ENCODE measurements at regions not wholly inside any gene's neighbourhood (a gene's known extent, or its start where the extent isn't known, plus 50 kb on each side); places are given as distances from the start of the nearest gene placed in this dataset.

GRCh38 chr7:130972201-130972600, 238.2 kb upstream of the KLF14 start:
- no peak for DNase-seq (ENCODE audit: low read depth)
- H3K4me3 ChIP-seq (ENCODE audit: low read depth, low read length): no peak overlapping the region

- no peak for DNase-seq (ENCODE audit: low read depth)
- H3K4me3 ChIP-seq (ENCODE audit: low read depth, low read length): no peak overlapping the region
Measured at GRCh38 chr7:130973637-130974036, 239.6 kb upstream of the KLF14 start.

DNA sequence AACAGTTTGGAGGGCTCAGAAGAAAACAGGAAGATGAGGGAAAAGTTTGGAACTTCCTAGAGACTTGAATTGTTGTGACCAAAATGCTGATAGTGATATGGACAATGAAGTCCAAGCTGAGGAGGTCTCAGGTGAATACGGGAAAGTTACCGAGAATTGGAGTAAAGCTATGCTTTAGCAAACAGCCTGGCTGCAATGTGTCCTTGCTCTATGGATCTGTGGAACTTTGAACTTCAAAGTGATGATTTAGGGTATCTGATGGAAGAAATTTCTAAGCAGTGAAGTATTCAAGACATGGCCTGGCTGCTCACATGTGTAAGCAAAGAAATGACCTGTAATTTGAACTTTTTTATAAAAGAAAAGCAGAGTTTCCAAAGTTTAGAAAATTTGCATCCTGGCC, 240.2 kb upstream of the KLF14 start:
- no peak for DNase-seq (ENCODE audit: low read depth)
- H3K4me3 ChIP-seq (ENCODE audit: low read depth, low read length): no peak overlapping the region

GRCh38 chr7:130974794-130975193, 240.8 kb upstream of the KLF14 start:
- no peak overlapping the region for H3K4me3 ChIP-seq (ENCODE audit: low read depth, low read length)

GRCh38 chr7:130975731-130976130, 241.7 kb upstream of the KLF14 start:
- DNase-seq (ENCODE audit: low read depth): no peak
- no peak overlapping the region for H3K4me3 ChIP-seq (ENCODE audit: low read depth, low read length)

More at GRCh38 chr7:130974794-130975193, 240.8 kb upstream of the KLF14 start:
- DNase-seq (ENCODE audit: low read depth): no peak

DNA sequence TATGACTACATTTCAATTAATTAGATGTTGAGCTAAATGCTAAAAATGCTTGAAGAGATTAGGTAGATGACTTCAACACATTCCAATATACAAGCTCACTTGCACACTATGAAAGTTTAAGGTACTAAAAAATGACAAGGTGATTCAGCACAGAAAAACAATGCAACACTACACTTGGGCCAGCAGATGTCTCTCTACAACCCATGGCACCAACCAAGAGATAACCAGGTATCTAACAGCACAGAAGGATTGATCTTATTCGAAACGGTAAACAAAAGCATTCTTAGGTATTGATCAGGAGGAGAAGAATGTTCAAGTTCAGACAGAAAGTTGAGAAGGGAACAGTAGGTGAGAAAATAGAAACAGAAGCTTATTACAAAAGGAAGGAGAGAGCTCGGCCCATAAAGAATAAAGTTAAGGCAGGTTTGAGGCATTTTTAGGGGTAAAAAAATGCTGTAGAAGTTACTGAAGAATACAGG, 248.2 kb upstream of the KLF14 start:
- H3K4me3 ChIP-seq (ENCODE audit: low read depth, low read length): no peak overlapping the region
- no peak for DNase-seq (ENCODE audit: low read depth)

DNA sequence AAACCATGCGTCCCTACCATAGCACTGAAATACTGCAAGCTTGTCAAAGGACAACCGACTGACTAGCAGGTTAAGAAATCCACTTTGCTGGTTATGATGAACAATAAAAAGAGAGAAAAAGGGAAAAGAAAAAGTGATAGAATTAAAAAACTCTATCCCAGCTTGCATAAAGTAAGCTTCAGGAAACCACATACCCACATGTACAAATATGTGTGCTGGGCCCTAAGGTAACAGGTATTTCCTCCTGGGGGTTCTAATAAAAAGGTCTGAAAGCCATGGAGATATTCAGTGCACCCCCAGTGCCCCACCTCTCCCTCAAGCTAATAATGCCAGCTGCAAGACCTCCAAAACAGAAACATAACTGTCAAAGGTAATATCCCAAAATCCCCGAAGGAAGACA, 248.6 kb upstream of the KLF14 start:
- no peak overlapping the region for H3K4me3 ChIP-seq (ENCODE audit: low read depth, low read length)
- no peak for DNase-seq (ENCODE audit: low read depth)

DNA sequence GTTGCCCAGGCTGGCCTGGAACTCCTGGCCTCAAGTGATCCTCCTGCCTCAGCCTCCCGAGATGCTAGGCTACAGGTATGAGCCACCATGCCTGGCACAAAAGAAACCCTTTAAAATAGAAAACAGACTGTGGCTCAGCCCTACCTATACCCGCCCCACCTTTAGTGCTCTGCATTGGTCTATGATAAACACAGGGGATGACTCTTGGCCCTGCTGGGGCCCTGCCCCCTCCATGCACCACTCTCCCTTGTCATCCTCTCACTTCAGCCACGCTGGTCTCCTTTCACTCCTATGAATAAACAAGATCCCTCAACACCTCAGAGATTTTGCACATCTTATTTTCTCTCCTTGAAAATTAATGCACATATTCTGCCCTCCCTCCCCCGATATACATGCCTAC, 251.4 kb upstream of the KLF14 start:
- no peak overlapping the region for H3K4me3 ChIP-seq (ENCODE audit: low read depth, low read length)
- DNase-seq (ENCODE audit: low read depth): no peak

DNA sequence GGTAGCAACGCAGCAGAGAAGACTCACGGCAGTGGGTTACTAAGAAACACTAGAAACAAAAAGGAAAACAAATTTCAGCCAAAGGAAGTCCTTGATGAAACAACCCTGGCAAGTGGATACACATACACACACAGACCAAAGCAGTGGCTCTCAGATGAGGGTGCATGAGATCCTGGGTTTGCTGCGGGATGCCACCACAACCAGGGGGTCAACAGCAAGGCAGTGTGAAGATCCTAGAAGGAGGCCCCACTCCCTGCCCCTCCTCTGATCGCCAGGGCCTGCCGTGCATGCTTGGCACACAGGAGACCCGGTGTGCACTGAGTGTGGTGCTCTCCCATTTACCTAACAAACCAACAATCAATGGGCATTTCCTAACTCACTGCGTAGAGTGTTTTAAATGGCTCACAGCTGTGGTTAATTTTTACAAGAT, 252.3 kb upstream of the KLF14 start:
- DNase-seq (ENCODE audit: low read depth): no peak
- H3K4me3 ChIP-seq (ENCODE audit: low read depth, low read length): no peak overlapping the region

GRCh38 chr7:130987092-130987491, 253.1 kb upstream of the KLF14 start:
- DNase-seq (ENCODE audit: low read depth): no peak
- H3K4me3 ChIP-seq (ENCODE audit: low read depth, low read length): no peak overlapping the region

- H3K4me3 ChIP-seq (ENCODE audit: low read depth, low read length): no peak overlapping the region
- no peak for DNase-seq (ENCODE audit: low read depth)
Measured at GRCh38 chr7:130988443-130988842, 254.4 kb upstream of the KLF14 start.

DNA sequence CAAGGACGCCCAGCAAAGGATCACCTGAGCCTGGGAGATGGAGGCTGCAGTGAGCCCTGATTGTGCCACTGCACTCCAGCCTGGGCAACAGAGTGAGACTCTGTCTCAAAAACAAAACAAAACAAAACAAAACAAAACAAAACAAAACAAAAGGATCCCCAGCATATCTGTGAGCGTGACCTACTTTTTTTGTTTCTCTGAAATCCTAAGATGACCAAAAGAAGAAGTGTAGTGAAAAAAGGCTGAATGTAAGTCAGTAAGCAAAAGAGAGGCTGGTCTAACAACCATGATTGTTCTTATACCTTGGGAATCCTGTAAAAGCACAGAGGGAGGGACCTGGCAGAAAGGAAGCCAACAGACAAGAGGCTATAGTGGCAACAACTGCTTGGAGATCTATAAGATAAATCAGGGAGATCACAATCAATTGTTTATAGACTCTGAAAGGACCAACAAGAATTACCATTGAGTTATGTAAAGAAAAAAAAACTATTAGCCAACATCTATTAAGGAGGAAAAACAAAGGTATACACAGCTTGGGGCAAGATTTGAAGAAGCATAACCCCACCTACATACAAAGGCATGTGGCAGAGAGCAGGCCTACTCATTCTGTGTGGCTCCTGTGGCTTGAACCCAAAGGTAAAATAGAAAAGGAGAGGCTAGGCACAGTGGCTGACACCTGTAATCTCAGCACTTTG, 255.2 kb upstream of the KLF14 start:
- no peak overlapping the region for H3K4me3 ChIP-seq (ENCODE audit: low read depth, low read length)
- DNase-seq (ENCODE audit: low read depth): no peak

DNA sequence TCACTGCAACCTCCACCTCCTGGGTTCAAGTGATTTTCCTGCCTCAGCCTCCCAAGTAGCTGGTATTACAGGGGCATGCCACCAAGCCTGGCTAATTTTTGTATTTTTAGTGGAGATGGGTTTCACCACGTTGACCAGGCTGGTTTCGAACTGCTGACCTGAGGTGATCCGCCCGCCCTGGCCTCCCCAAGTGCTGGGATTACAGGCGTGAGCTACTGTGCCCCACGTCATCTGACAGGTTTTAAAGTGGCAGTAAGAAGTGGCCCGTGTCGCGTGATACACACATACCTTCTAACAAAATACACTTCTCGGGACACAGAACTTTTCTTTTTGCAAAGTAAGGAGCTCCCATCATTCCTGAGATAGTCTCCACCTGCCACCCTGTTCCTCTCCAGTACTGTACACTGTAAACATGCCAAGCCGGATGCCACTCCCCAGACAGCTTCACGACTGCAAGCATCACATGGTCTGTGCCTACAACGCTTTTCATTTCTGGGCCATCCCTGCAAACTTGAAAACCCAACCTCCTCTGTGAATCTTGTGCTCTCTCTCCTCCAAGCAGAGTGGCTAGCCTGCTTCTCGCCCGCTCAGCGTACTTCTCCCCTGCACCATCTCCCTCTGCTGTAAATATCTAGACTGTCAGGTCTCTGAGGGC, 256.3 kb upstream of the KLF14 start:
- no peak for DNase-seq (ENCODE audit: low read depth)

GRCh38 chr7:130993671-130994365, 259.8 kb upstream of the KLF14 start:
- no peak for DNase-seq (ENCODE audit: low read depth)
- H3K4me3 ChIP-seq (ENCODE audit: low read depth, low read length): no peak overlapping the region

More for the DNA sequence above, 256.3 kb upstream of the KLF14 start:
- H3K4me3 ChIP-seq (ENCODE audit: low read depth, low read length): no peak overlapping the region

DNA sequence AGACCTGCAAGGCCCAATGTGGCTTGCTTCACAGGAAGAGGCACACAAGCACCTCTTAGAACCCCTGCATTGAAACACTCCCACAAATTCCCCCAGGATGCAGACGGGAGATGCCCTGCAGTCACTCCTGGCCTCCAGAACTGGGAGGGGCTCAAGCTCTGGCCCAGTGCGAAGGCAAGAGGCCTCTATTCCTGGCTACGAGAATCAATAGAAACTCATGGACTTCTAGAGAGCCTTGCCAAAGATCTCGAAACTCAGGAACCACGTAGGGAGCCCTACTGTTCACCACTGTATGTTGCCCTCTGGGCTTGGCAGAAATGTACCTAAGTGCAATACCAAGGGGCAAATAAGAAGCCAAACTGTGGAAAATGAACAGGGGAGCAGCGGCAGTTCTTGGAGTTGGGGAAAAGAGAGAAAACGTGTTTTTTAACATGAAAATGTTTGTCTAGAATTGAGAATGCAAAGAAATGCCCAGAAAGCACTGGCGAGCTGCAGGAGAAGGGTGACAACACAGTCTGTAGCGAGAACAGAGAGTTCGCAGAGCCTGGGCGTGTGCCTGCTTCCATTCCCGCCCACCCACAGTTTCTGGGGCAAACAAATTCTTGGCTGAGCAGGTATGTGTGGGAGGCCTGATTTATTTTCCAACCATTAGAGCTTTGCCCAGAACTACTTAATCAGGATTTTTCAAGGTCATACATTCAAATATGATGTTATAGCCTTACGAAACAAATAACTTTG, 260.5 kb upstream of the KLF14 start:
- H3K4me3 ChIP-seq (ENCODE audit: low read depth, low read length): no peak overlapping the region
- DNase-seq (ENCODE audit: low read depth): no peak

GRCh38 chr7:130995252-130996081, 261.5 kb upstream of the KLF14 start:
- no peak overlapping the region for H3K4me3 ChIP-seq (ENCODE audit: low read depth, low read length)

DNA sequence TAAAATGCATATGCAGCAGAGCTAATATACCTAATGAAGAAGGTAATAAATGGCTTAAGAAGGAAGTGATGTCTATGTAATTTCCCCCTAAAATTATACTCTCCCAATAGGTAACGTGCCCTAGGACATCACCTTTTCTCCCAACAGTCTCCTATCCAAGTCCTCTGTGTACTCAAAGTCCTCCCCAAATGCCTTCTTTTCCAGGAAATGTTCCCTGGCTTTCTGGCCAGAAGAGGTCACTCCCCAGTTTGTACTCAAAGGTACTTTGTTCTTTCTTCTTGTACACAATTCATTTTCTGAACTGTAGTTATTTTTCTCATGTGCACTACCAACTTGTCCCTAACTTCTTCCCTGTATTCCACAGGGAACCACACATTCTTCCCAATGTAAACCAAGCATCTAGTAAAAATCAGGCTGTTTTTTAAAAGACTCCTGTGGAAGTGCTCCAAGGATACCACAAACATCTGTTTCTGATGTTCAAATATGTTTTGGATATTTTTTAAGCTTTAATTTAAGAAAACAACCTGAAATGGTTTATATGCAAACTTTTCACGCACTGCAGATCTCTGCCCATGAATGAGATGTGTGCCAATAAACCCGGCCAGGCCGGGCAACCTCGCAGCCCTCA, 262.3 kb upstream of the KLF14 start:
- DNase-seq (ENCODE audit: low read depth): no peak
- H3K4me3 ChIP-seq (ENCODE audit: low read depth, low read length): no peak overlapping the region

More at GRCh38 chr7:130995252-130996081, 261.5 kb upstream of the KLF14 start:
- no peak for DNase-seq (ENCODE audit: low read depth)

- H3K4me3 ChIP-seq (ENCODE audit: low read depth, low read length): no peak overlapping the region
- DNase-seq (ENCODE audit: low read depth): no peak
Measured at GRCh38 chr7:130996833-130997231, 262.8 kb upstream of the KLF14 start.

Data from skeletal muscle cell (primary cell).